Ishikawa (cell line): ENCODE measurements at regions not wholly inside any gene's neighbourhood (a gene's known extent, or its start where the extent isn't known, plus 50 kb on each side); places are given as distances from the start of the nearest gene placed in this dataset.

Experiments used
- CREB1 ChIP-seq: IDR thresholded peaks from 2 replicates; pipeline ENCODE4 v1.6.1; 2012; ENCODE audit warnings: low read depth
- MAX ChIP-seq: IDR thresholded peaks from 2 replicates; pipeline ENCODE4 v1.6.1; 2012
- RAD21 ChIP-seq: IDR thresholded peaks from 2 replicates; pipeline ENCODE4 v1.6.1; 2012; ENCODE audit warnings: low read depth
- TAF1 ChIP-seq: IDR thresholded peaks from 2 replicates; pipeline ENCODE4 v1.6.1; 2012; ENCODE audit warnings: low read depth, mild to moderate bottlenecking
- USF1 ChIP-seq: IDR thresholded peaks from 2 replicates; pipeline ENCODE4 v1.6.1; 2012

- TF ChIP-seq MAX, result no peak
- no peak for TF ChIP-seq TAF1
- TF ChIP-seq RAD21, result no peak
- no peak for TF ChIP-seq USF1
- no peak for TF ChIP-seq CREB1
These were observed 51.3 kb upstream of the ECE1 start for GRCh38 chr1:21341517-21342078.
